GM18502 (cell line): ENCODE measurements at regions not wholly inside any gene's neighbourhood (a gene's known extent, or its start where the extent isn't known, plus 50 kb on each side); places are given as distances from the start of the nearest gene placed in this dataset.

ENCODE experiments used
- ATAC-seq: cut with Tn5 transposase; IDR thresholded peaks from one replicate; pipeline ENCODE4 v1.9.1; 2021; ENCODE audit warnings: mild to moderate bottlenecking; ENCODE audit not compliant: unreplicated experiment, poor library complexity

- no peak for ATAC-seq
Observed at GRCh38 chr3:154510780-154511179, 80.8 kb upstream of the GPR149 start.

- no peak for ATAC-seq
Observed at GRCh38 chr3:154507727-154508126, 77.7 kb upstream of the GPR149 start.

- no peak for ATAC-seq
Observed at GRCh38 chr3:154496978-154497377, 67.0 kb upstream of the GPR149 start.

GRCh38 chr3:154496540-154496939 is 66.5 kb upstream of the GPR149 start:
- ATAC-seq: no peak

GRCh38 chr3:154486949-154487348 is 57.0 kb upstream of the GPR149 start:
- no peak for ATAC-seq

GRCh38 chr3:154482507-154482906 is 52.5 kb upstream of the GPR149 start:
- ATAC-seq: no peak

- ATAC-seq: no peak
Observed at GRCh38 chr3:154480033-154480432, 50.0 kb upstream of the GPR149 start.
